Tibial nerve (tissue), 4 donors: ENCODE measurements at regions not wholly inside any gene's neighbourhood (a gene's known extent, or its start where the extent isn't known, plus 50 kb on each side); places are given as distances from the start of the nearest gene placed in this dataset.

Experiments
- CTCF ChIP-seq, 5 experiments: fragments of 200-600 bp in 3 of 5; fragments of 450-650 bp in 2 of 5; sonication (generic) in 3 of 5; IDR thresholded peaks; one replicate each; pipeline ENCODE4 v1.5.1; 2016 to 2019; ENCODE audit warnings: antibody characterized with exemption in 5 of 5, mild to moderate bottlenecking in 3 of 5, moderate library complexity in 2 of 5
- EP300 ChIP-seq, 2 donors: sonication (generic); formaldehyde crosslinking; IDR thresholded peaks; one replicate each; pipeline ENCODE4 v1.6.1; 2017; ENCODE audit warnings: antibody characterized with exemption in 2 of 2, mild to moderate bottlenecking in 1 of 2
- POLR2A ChIP-seq, 2 donors: fragments of 450-650 bp; IDR thresholded peaks; one replicate each; pipeline ENCODE4 v1.6.1; 2017; ENCODE audit warnings: antibody characterized with exemption in 2 of 2, mild to moderate bottlenecking in 2 of 2, moderate library complexity in 2 of 2

- TF ChIP-seq CTCF (IDR thresholded peaks at IDR 0.05) (no peak), POLR2A (IDR thresholded peaks at IDR 0.05) (no peak), EP300 (IDR thresholded peaks at IDR 0.05) (no peak)
Measured at GRCh38 chr6:140940251-140940925, 1192.3 kb upstream of the GJE1 start.
